ENCODE measurements at regions not wholly inside any gene's neighbourhood (a gene's known extent, or its start where the extent isn't known, plus 50 kb on each side); places are given as distances from the start of the nearest gene placed in this dataset.

DNA sequence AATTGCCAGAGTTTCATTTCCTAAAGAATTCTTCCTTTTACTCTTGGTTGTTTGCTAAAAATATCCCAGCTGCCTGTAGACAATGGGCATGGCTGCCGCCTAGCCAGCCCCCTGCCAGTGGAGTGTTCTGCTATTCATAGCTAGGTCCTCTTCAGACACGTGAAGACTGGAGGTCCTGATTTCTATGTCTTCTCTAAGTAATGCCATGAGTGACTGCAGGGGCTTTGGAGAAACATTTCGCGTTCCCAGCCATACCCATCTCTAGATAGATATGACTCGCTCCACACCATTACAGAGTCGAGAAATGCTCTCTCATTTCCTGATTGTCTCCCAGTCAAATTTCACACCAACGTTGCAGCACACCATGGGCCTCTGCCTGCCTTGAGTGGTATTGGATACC is 99.5 kb upstream of the BACE2 start:
- Mint-ChIP-seq H3K4me1 (peaks cover 27% of the 10 kb centered on the region), H3K9me3 (peaks cover 2% of the 10 kb centered on the region), H3K36me3 (ENCODE audit: low read depth) (no peaks in the 10 kb centered on the region), H3K4me3 (peak overlapping the region; percentile 84), H3K27ac (ENCODE audit: unreplicated experiment) (peak overlapping the region; percentile 62), H3K27me3 (ENCODE audit: low read depth) (peaks cover 12% of the 10 kb centered on the region)
- no peak for DNase-seq (ENCODE audit: low read depth, low spot score)
- TF ChIP-seq CTCF (conservative IDR thresholded peaks at IDR 0.05): no peak

DNA sequence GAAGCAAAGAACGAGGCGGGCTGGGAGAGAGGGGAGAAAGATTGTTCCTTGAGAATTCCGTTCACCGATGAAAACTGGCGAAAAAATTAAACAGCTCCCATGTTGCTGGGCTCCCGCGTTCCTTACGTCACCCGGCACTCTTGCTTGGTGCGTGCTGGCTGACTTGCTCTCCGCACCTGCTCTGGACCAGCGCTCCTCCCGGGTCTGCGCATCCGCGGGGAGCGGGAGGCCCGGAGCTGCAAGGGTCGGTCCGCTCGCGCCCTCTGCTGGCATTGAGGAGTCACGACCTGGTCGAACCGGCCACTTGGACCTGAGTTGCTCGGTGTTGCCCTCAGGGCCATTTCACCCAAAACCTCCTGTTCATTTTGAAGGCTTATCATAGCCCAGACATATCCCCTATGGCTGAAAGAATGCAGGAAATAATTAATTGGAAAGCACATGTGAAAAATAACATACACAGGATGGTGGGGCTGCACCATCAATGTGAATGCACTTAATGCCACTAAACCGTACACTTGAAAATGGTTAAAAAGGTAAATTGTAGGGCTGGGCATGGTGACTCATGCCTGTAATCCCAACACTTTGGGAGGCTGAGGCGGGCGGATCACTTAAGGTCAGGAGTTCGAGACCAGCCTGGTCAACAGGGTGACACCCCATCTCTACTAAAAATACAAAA is 98.9 kb upstream of the BACE2 start:
- H3K27me3 Mint-ChIP-seq (ENCODE audit: low read depth): peaks cover 12% of the 10 kb centered on the region

GRCh38 chr21:41070284-41070683 is 97.7 kb upstream of the BACE2 start:
- Mint-ChIP-seq H3K27me3 (ENCODE audit: low read depth) (peaks cover 12% of the 10 kb centered on the region), H3K36me3 (ENCODE audit: low read depth) (no peaks in the 10 kb centered on the region), H3K4me1 (peaks cover 16% of the 10 kb centered on the region), H3K27ac (ENCODE audit: unreplicated experiment) (no peak overlapping the region), H3K4me3 (no peak overlapping the region), H3K9me3 (peaks cover 2% of the 10 kb centered on the region)
- no peak for TF ChIP-seq CTCF (conservative IDR thresholded peaks at IDR 0.05)
- no peak for DNase-seq (ENCODE audit: low read depth, low spot score)

More for the DNA sequence above, 98.9 kb upstream of the BACE2 start:
- peaks cover 21% of the 10 kb centered on the region for H3K4me1 Mint-ChIP-seq
- peak; percentile 91 for DNase-seq (ENCODE audit: low read depth, low spot score)
- peak; percentile 95 for TF ChIP-seq CTCF (conservative IDR thresholded peaks at IDR 0.05)
- peak overlapping the region; percentile 62 for H3K27ac Mint-ChIP-seq (ENCODE audit: unreplicated experiment)
- peaks cover 2% of the 10 kb centered on the region for H3K9me3 Mint-ChIP-seq
- H3K36me3 Mint-ChIP-seq (ENCODE audit: low read depth): no peaks in the 10 kb centered on the region
- H3K4me3 Mint-ChIP-seq: peak overlapping the region; percentile 84

GRCh38 chr21:41071258-41072171 is 96.4 kb upstream of the BACE2 start:
- no peak overlapping the region for H3K27ac Mint-ChIP-seq (ENCODE audit: unreplicated experiment)
- peak; percentile 14 for DNase-seq (ENCODE audit: low read depth, low spot score)
- TF ChIP-seq CTCF (conservative IDR thresholded peaks at IDR 0.05): peak; percentile 32
- peaks cover 2% of the 10 kb centered on the region for H3K9me3 Mint-ChIP-seq
- no peak overlapping the region for H3K4me3 Mint-ChIP-seq
- peaks cover 16% of the 10 kb centered on the region for H3K4me1 Mint-ChIP-seq
- peaks cover 12% of the 10 kb centered on the region for H3K27me3 Mint-ChIP-seq (ENCODE audit: low read depth)
- no peaks in the 10 kb centered on the region for H3K36me3 Mint-ChIP-seq (ENCODE audit: low read depth)

DNA sequence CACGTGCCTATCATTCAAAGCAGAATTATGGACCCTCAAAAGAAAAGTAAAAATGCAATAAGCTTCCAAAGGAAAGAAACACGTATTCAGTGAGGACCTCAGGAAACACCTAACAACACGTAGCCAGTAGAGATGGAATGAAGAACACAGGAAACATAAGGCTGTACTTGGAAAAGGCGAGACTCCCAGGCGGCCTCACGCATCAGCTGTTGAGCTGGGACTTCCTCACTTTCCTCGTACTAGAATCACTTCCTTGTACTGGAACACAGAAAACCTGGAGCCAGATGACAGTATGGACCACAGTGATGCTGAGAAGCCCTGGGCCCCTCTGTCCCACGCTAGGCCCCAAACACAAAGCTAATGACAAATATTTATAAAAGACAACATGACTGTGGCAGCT is 94.4 kb upstream of the BACE2 start:
- Mint-ChIP-seq H3K4me1 (peaks cover 6% of the 10 kb centered on the region), H3K4me3 (no peak overlapping the region), H3K36me3 (ENCODE audit: low read depth) (no peaks in the 10 kb centered on the region), H3K27me3 (ENCODE audit: low read depth) (peaks cover 9% of the 10 kb centered on the region), H3K9me3 (no peaks in the 10 kb centered on the region), H3K27ac (ENCODE audit: unreplicated experiment) (no peak overlapping the region)
- no peak for TF ChIP-seq CTCF (conservative IDR thresholded peaks at IDR 0.05)
- no peak for DNase-seq (ENCODE audit: low read depth, low spot score)

Data from neural crest cell (in vitro differentiated cells).